PC-9 (cell line): ENCODE measurements at regions not wholly inside any gene's neighbourhood (a gene's known extent, or its start where the extent isn't known, plus 50 kb on each side); places are given as distances from the start of the nearest gene placed in this dataset.

Source experiments
- BruUV-seq: library from RNA; stranded (reverse); fragments of 400-500 nt; replicated peaks from 2 replicates; lab custom pipeline; 2021; lab: Mats Ljungman, UMichigan
- CTCF ChIA-PET: fragments of 300-600 bp; sonication (Branson Sonifier 250); formaldehyde crosslinking; loops from one replicate; lab custom pipeline; 2022; ENCODE audit warnings: antibody characterized with exemption; lab: Charles Lee
- POLR2A ChIA-PET: fragments of 300-600 bp; sonication (Branson Sonifier 250); formaldehyde crosslinking; loops from one replicate; lab custom pipeline; 2022; ENCODE audit warnings: antibody characterized with exemption; ENCODE audit not compliant: unreplicated experiment; lab: Charles Lee
- DNase-seq, 2 experiments: peaks; one replicate each; pipeline versions ENCODE4 v3.0.0 to v3.0.0-alpha.2; 2015 to 2022; ENCODE audit warnings: mixed read lengths in 1 of 2
- H2AFZ ChIP-seq: fragments of 200-600 bp; sonication (generic); 2 replicates; pipeline ENCODE4 v1.8.1; 2017; ENCODE audit warnings: antibody characterized with exemption
- H3F3A ChIP-seq: fragments of 200-600 bp; sonication (generic); 2 replicates; pipeline ENCODE4 v1.8.1; 2017; ENCODE audit warnings: antibody characterized with exemption, mild to moderate bottlenecking, low read depth; ENCODE audit not compliant: insufficient read depth
- H3K27ac ChIP-seq: fragments of 200-600 bp; sonication (generic); 2 replicates; pipeline ENCODE4 v1.6.1; 2016; ENCODE audit warnings: mixed run types
- H3K27me3 ChIP-seq: fragments of 200-600 bp; sonication (generic); 2 replicates; pipeline ENCODE4 v1.6.1; 2016; ENCODE audit warnings: low read depth, mixed run types; ENCODE audit not compliant: insufficient read depth
- H3K36me3 ChIP-seq: fragments of 200-600 bp; sonication (generic); 2 replicates; pipeline ENCODE4 v1.6.1; 2016; ENCODE audit warnings: low read depth, mixed run types
- H3K4me1 ChIP-seq: fragments of 200-600 bp; sonication (generic); replicated peaks from 2 replicates; pipeline ENCODE4 v1.6.1; 2016; ENCODE audit warnings: mixed run types; ENCODE audit not compliant: insufficient read depth
- H3K4me2 ChIP-seq: fragments of 200-600 bp; sonication (generic); 2 replicates; pipeline ENCODE4 v1.6.1; 2017; ENCODE audit warnings: mixed run types
- H3K4me3 ChIP-seq: fragments of 200-600 bp; sonication (generic); 2 replicates; pipeline ENCODE4 v1.6.1; 2016; ENCODE audit warnings: mixed run types
- H3K79me2 ChIP-seq: fragments of 200-600 bp; sonication (generic); 2 replicates; pipeline ENCODE4 v1.6.1; 2017; ENCODE audit warnings: low read depth, mixed run types
- H3K9me2 ChIP-seq: fragments of 200-600 bp; sonication (generic); 2 replicates; pipeline ENCODE4 v1.8.1; 2017; ENCODE audit warnings: mild to moderate bottlenecking; ENCODE audit not compliant: insufficient read depth
- H3K9me3 ChIP-seq: fragments of 200-600 bp; sonication (generic); 2 replicates; pipeline ENCODE4 v1.8.1; 2016; ENCODE audit warnings: low read depth; ENCODE audit not compliant: insufficient read depth
- H4K20me1 ChIP-seq: fragments of 200-600 bp; sonication (generic); 2 replicates; pipeline ENCODE4 v1.8.1; 2017; ENCODE audit not compliant: insufficient read depth
- EZH2 ChIP-seq: fragments of 200-600 bp; sonication (generic); IDR thresholded peaks from 2 replicates; pipeline ENCODE4 v1.8.0; 2017; ENCODE audit warnings: antibody characterized with exemption, low read depth
- intact Hi-C: fragments of 100-400 bp; cut with micrococcal nuclease; formaldehyde crosslinking; loops from one replicate; pipeline ENCODE4 v1.10.0; 2022; ENCODE audit not compliant: unreplicated experiment
- TF ChIP-seq, protein P1 (sequence below): fragments of 200-600 bp; sonication (generic); conservative IDR thresholded peaks from 2 replicates; pipeline ENCODE4 v1.6.1; 2017; ENCODE audit warnings: mixed run types, antibody characterized with exemption, mild to moderate bottlenecking, moderate library complexity

GRCh38 chr5:167953151-167953798 lies 338.2 kb upstream of the WWC1 start:
- no peaks in the 10 kb centered on the region for H3K27me3 ChIP-seq
- H3K4me1 ChIP-seq = no peaks in the 10 kb centered on the region
- peak in 1 of 2 experiments; percentile 76 for DNase-seq
- ChIA-PET POLR2A (no interaction called here), CTCF (interaction anchor here (0.7 kb wide), 1 partner anchor 243 kb away, joined by 3 read pairs; no protein-coding TSS in a partner anchor)
- H3K79me2 ChIP-seq = no peaks in the 10 kb centered on the region
- H2AFZ ChIP-seq = no peak overlapping the region
- no peak overlapping the region for H3K27ac ChIP-seq
- no TSS peak for BruUV-seq
- no peaks in the 10 kb centered on the region for H3K36me3 ChIP-seq
- H3K4me2 ChIP-seq = peak overlapping the region; percentile 33; the same call in 1 of the 2 replicates
- H3F3A ChIP-seq = no peaks in the 10 kb centered on the region
- H3K9me3 ChIP-seq = no peaks in the 10 kb centered on the region
- H3K9me2 ChIP-seq = no peaks in the 10 kb centered on the region
- no peak overlapping the region for H3K4me3 ChIP-seq
- TF ChIP-seq, protein P1, sequence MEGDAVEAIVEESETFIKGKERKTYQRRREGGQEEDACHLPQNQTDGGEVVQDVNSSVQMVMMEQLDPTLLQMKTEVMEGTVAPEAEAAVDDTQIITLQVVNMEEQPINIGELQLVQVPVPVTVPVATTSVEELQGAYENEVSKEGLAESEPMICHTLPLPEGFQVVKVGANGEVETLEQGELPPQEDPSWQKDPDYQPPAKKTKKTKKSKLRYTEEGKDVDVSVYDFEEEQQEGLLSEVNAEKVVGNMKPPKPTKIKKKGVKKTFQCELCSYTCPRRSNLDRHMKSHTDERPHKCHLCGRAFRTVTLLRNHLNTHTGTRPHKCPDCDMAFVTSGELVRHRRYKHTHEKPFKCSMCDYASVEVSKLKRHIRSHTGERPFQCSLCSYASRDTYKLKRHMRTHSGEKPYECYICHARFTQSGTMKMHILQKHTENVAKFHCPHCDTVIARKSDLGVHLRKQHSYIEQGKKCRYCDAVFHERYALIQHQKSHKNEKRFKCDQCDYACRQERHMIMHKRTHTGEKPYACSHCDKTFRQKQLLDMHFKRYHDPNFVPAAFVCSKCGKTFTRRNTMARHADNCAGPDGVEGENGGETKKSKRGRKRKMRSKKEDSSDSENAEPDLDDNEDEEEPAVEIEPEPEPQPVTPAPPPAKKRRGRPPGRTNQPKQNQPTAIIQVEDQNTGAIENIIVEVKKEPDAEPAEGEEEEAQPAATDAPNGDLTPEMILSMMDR = no peak
- TF ChIP-seq EZH2 = no peak
- no peaks in the 10 kb centered on the region for H4K20me1 ChIP-seq
- intact Hi-C loops = no loop called here

- H3K4me2 ChIP-seq = no peak overlapping the region
- H3K27me3 ChIP-seq = no peaks in the 10 kb centered on the region
- ChIA-PET CTCF (no interaction called here), POLR2A (no interaction called here)
- intact Hi-C loops = no loop called here
- no peaks in the 10 kb centered on the region for H3K9me3 ChIP-seq
- H3K9me2 ChIP-seq = no peaks in the 10 kb centered on the region
- H3F3A ChIP-seq = no peaks in the 10 kb centered on the region
- no peaks in the 10 kb centered on the region for H3K36me3 ChIP-seq
- H4K20me1 ChIP-seq = no peaks in the 10 kb centered on the region
- H2AFZ ChIP-seq = no peak overlapping the region
- DNase-seq = peak in 1 of 2 experiments; percentile 29
- no peaks in the 10 kb centered on the region for H3K79me2 ChIP-seq
- H3K27ac ChIP-seq = no peak overlapping the region
- no peaks in the 10 kb centered on the region for H3K4me1 ChIP-seq
- H3K4me3 ChIP-seq = no peak overlapping the region
- no TSS peak for BruUV-seq
- TF ChIP-seq, protein P1 = no peak
- no peak for TF ChIP-seq EZH2
Observed at GRCh38 chr5:167961731-167962130, 329.7 kb upstream of the WWC1 start.

- intact Hi-C loops = no loop called here
- CTCF ChIA-PET = no interaction called here
Observed at GRCh38 chr5:167964529-167964928, 326.9 kb upstream of the WWC1 start.

More at GRCh38 chr5:167964529-167964928, 326.9 kb upstream of the WWC1 start:
- Histone ChIP-seq H3K27me3 (no peaks in the 10 kb centered on the region), H3K4me2 (no peak overlapping the region), H4K20me1 (no peaks in the 10 kb centered on the region), H3K79me2 (no peaks in the 10 kb centered on the region), H3F3A (no peaks in the 10 kb centered on the region), H3K9me3 (no peaks in the 10 kb centered on the region), H3K27ac (no peak overlapping the region), H3K36me3 (no peaks in the 10 kb centered on the region), H3K4me3 (no peak overlapping the region), H2AFZ (no peak overlapping the region), H3K4me1 (no peaks in the 10 kb centered on the region), H3K9me2 (no peaks in the 10 kb centered on the region)
- peak in 1 of 2 experiments; percentile 21 for DNase-seq
- POLR2A ChIA-PET = no interaction called here
- TF ChIP-seq, protein P1 = peak; percentile 33; the same call in 1 of the 2 replicates
- no peak for TF ChIP-seq EZH2
- no TSS peak for BruUV-seq
